Fibroblast of upper back skin (primary cell): ENCODE measurements at regions not wholly inside any gene's neighbourhood (a gene's known extent, or its start where the extent isn't known, plus 50 kb on each side); places are given as distances from the start of the nearest gene placed in this dataset.

Experiments used
- DNase-seq: peaks from one replicate; pipeline ENCODE4 v3.0.0-alpha.2; 2013

DNA sequence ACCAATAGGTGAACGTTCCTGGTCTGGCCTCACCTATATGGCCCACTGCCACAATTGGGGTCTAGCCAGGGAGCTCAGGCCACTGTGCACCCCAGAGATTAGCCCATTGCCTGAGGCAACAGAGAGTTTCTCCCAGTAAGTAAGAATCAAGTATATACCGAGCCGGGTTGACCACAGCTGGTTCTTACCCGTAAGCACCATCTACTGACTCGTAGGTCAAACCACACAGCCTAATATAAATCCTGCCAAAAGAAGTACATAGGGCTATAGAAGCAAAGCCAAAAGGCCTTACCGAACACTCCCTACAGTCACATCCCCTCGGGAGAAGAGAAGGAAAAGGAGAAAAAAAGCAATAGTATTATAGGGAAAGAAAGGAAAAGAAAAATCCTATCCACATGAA is 463.6 kb upstream of the GJE1 start:
- DNase-seq = no peak

DNA sequence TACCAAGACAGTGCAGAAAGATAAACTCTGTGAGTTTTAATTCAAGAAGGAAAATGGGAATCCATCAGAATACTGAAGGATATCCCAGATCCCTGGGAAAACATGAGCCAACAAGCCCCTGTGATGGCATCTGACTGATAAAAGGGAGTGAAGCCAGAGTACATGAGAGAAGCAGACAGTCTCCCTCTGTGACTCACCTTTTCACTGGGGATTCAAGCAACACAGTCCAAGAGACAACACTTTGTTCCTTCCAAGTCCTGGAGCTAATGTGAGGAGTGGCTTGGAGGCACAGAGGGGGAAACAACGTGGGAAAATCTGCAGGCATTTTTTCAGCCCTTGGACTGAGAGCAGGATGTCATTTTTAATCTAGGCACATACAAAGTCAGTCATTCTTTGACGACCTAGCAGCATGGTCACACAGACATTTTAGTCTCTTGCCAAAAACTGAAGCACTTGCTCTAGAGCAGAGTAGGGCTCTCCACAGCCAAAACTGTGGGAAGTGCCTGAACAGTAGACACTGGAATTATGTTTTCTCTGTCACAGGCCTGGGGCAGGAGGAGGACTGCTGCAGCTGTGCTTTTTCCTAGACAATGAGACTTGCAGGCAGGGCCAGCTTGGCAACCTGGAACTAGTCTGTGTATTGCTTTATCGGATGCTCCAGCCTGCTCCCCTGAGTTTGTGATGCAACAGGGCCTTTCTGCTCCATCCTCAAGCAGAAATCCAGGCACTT is 465.0 kb upstream of the GJE1 start:
- peak; percentile 46 for DNase-seq

DNA sequence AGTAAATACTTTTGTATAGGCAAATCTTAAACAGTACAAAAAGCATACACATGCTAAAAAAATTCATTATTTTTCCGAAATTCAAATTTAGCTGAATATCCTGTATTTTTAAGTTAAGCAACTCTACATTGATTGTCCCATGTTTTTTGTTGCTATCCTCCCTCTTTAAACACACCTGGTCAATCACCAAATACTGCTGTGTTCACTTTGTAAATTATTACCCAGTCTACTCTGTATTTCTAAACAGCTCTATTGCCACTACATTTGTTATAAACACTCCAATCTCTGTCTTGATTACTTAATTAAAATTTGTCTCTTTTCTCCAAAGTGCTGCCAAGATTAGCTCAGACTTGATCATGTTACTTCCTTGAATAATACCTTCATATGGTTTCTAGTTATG is 466.5 kb upstream of the GJE1 start:
- no peak for DNase-seq

DNA sequence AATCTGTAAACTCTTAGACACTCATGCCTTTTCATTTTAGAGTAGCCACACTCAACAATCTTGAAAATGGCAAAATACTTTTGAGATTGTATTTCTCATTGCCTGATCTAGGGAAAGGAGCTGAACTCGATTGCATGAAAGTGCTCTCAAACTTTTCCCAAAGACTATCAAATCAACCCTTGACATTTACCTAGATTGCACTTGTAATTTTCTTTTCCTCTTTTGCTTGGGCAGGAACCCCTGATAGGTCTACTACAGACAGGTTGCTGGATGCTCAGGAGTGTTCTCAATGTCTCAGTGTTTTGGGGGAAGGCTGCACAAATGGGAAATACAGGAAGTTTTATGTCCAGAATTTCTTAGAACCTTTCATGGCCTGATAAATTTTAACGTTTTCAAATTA is 468.0 kb upstream of the GJE1 start:
- no peak for DNase-seq

DNA sequence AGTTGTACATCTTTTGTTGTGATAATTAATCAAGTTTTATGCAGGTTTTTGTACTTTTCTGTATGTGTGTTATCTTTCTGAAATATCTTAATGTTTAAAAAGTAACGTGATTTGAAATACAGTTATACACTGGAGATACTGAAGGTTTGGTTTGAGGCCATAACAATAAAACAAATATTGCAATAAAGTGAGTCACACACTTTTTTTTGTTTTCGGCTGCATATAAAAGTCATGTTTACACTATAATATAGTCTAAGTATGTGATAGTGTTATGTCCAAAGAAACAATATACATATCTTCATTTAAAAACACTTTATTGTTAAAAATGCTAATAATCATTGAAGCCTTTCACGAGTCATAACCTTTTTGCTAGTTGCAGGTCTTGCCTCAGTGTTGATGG is 473.1 kb upstream of the GJE1 start:
- no peak for DNase-seq

DNA sequence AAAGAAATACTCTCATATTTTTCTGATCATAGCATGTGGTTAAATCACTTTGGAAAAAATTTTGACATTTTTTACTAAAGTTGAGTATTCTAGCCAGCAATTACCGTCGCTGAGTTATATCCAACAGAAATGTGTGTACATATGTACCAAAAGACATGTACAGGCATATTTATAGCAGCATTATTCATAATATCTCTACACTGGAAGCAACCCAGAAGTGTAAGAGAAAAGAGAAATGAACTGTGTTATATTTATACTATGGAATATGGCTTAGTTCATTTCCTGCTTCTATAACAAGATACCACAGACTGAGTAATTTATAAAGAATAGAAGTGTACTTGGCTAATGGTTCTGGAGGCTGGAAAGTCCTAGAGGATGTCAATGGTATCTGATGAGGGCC is 474.0 kb upstream of the GJE1 start:
- DNase-seq = peak; percentile 6

DNA sequence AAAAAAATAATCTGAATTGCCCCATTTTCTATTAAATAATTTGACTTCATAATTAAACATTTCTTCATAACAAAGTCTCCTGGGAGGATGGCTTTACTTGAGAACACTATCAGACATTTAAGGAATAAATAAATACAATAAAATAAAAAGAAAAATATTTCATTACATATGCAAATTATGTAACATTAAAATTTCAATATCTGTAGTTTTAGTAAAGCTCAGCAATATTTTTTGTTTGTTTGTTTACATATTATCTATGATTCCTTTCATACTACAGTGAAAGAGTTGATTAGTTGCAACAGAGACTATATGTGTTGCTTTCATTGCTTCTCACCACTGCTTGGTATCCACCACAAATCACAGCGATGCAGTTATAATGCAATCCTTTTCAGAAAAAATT is 474.9 kb upstream of the GJE1 start:
- no peak for DNase-seq

DNA sequence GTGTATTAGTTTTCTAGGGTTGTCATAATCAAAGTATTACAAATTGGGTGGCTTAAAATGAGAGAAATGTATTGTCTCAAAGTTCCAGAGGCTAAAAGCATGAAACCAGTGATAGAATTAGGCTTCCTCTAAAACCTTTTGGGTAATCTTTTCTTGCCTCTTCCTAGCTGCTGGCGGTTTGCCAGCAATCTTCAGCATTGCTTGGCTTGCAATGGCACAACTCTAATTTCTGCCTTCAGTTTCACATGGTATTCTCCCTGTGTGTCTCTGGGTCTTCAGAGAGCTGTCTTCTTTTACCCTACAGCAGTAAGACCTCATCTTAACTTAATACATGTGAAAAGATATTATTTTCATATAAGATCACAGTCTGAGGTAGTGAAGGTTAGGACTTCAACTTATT is 479.1 kb upstream of the GJE1 start:
- no peak for DNase-seq

DNA sequence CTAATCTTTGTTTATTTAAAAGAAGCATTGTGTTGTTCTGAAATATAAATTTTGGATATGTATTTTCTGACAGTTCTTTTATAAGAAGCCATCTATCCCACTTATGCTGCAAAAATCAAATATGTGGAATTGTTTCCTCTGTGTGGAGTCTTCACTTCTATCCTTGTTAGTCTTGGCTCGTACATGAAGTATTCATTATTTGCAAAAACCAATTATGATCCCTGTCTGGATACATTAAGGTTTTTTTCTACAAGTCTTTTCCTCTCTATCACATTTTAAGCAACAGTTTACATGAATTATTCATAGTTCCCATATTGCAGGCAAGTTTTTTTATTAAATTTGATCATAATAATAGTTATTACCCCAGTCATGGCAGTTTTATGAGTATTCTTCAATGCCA is 490.8 kb upstream of the GJE1 start:
- no peak for DNase-seq

DNA sequence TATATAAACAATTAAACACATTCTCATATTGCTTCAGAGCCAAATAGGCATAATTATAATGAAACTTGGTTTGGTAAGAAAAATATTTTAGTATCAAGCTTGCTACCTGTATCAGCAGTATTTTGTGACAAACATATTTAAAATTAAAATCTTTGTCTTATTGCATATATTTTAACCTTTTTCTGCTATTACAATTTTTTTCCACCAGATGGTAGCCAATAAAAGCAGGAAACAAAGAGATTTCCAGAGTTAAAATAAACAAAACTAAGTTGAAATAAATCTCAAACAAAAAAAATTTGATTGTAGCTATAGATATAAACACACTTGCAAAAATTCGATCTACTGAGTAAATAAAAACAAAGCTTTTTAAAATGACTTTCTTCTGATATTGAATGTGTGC is 491.3 kb upstream of the GJE1 start:
- no peak for DNase-seq

DNA sequence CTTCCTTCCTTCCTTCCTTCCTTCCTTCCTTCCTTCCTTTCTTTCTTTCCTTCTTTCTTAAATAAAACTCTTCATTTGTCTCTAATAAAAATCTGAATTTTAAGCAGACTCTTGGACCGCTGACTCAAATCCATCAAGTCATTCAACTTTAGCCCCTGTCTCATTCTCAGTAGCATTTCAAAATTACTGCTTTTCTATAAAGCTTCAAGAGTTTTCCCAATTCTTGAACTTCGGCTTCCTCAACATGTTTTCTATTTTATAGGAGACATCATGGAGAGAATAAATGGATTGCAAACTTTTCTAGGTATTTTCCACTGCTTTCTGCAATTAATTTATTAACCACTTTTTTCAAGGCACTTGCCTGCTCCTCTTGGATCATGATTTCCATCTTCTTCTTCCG is 497.1 kb upstream of the GJE1 start:
- no peak for DNase-seq

DNA sequence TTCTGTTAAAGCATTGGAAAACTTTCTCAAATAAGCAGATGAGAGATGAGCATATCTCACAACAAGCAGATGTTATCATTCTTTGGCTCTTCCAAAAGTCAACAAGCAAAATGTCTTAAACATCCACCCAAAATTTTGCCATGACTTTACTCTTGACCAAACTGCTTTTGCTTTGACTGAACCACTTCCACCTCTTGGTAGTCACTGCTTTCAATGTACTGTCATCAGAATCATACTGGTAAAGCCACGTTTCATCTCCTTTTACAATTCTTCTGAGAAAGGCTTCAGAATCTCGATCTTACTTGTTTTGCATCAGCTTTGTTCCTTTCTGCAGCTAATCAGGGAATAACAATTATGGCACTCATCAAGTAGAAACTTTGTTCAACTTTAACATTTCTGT is 498.5 kb upstream of the GJE1 start:
- no peak for DNase-seq

DNA sequence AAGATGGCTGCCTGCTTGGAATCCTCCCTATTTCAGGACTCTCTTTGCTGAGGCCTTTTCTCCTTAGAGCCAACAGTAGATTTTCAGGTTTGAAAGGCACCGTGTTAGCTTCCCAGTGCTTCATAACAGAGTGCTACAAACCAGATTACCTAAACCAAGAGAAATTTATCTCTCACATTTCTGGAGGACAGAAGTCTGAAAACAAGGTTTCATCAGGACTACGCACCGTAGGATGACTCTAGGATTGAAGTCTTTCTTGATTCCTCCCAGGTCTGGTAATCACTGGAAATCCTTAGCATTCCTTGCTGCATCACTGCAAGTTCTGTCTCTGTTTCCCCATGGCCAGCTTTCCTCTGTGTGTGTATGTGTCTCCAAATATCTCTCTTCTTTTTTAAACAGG is 508.4 kb upstream of the GJE1 start:
- DNase-seq = no peak

DNA sequence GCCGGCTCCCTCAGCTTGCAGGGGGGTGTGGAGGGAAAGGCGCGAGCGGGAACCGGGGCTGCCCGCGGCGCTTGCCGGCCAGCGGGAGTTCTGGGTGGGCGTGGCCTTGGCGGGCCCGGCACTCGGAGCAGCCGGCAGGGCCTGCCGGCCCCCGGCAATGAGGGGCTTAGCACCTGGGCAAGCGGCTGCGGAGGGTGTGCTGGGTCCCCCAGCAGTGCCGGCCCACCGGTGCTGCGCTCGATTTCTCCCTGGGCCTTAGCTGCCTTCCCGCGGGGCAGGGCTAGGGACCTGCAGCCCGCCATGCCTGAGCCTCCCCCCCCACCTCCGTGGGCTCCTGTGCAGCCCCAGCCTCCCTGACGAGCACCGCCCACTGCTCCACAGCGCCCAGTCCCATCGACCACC is 514.5 kb upstream of the GJE1 start:
- DNase-seq = no peak

DNA sequence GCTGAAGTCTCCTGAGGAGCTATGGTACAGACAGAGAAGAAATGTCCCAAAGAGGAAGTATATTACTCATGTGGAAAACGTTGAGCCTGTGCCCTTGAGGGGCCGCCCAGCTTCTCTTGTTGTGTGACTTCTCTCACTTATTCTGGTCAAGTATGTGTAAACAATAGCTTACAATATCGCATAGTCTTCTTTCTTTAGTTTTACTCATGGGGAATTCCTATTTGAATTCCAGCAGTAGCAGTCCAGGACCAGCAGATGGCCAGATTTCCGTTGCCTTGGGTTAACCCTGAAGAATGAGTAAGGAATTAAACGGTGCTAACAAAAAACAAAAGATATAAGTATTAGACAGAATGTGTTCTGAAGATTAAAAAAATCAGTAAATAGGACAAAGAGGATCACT is 522.0 kb upstream of the GJE1 start:
- peak; percentile 9 for DNase-seq

DNA sequence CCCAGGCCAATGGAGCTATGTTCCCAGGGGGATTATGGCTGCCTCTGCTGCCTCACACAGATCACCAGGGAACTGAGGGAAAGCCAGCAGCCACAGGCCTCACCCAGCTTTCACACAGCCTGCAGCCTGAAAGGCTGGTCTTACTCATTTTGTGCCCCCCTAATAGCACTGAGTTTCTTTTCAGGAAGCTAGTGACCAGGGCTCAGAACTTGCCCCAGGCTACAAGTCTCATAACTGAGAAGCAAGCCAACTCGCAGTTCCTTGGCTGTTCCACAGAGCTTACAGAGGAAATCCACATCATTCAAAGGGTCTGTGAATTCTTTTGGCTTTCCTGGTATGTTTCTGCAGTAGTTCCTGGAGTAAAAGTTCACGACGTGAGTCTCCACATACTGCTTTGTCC is 524.8 kb upstream of the GJE1 start:
- DNase-seq = no peak

DNA sequence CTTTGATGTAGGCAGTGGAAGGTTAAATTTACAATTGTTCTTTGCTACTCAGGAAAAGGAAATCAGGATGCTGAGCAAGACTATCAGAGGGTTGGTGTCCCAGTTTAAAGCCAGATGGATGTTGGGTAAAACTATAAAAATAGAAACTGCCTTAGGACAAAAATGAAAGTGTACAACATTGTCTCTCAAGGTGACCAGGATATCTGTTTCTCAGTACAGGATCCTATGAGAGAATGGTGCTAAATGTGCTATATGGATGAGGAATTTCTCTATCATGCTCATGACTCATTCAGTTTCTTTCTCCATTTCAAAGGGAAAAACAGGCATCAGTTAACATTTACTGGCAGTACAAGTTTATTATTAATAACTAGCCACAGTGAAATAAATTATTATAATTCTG is 534.2 kb upstream of the GJE1 start:
- peak; percentile 34 for DNase-seq

DNA sequence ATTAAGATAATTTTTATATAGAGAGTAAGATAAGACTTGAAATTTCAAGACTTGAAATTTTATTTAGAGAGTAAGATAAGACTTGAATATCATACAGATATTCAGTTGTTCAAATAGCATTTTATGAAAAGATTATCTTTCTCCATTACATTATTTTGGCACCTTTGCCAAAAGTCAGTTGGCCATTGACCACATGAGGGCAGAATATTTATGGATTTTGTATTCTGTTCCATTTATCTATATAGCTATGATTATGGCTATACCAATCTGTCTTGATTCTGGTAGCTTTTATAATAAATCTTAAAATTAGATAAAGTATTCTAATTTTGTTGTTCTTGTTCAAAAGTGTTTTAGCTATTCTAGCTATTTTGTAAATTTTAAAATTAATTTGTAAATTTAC is 537.9 kb upstream of the GJE1 start:
- no peak for DNase-seq

DNA sequence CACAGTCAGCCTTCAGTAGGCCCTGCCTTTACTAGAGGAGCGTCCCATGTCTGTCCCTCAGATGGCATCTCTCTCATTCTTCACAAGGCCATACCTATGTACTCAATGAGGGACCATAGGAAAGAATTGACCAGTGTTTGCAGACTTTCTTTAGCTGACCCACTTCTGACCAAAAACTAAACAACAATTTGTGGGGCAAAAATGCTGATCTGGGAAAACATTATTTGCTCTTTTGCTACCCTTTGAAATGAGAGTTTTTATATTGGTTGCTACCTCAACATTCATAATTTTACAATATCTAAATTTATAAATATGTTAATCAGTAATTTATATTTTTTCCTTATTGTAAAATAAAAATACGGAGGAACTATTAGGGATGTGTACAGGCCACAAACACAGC is 539.4 kb upstream of the GJE1 start:
- DNase-seq = no peak

DNA sequence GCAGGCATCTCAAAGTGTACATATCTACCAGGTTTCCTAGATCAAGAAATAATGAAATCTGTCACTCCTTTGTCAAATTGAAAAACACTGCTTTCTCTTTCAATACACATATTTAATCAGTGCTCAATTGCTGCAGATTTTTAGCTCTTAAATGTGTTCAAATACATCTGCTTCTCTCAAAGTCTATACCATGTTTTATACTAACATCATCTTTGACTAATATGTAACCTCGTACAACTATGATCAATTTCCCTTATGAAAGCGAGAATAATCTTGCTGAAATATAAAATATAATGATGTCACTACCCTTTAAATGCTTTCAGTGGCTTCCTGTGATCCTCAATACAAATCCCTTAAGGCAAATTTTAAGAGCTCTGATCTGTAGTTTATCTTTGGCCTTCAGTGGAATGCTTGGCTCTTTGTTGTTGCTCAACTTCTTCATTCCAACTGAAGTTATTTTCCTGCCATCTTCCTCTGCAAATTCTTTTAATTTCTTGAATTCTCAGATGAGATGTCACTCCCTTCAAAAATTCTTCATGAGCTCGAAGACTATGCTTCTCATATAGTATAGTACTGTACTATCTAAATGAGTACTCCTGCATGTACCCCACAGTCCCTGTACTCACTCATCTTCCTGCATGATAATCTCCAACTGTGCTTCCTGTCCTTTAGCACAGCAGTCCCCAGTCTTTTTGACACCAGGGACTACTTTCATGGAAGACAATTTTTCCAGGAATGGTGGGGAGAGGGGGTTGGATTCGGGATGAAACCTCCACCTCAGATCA is 545.1 kb upstream of the GJE1 start:
- peak; percentile 86 for DNase-seq

DNA sequence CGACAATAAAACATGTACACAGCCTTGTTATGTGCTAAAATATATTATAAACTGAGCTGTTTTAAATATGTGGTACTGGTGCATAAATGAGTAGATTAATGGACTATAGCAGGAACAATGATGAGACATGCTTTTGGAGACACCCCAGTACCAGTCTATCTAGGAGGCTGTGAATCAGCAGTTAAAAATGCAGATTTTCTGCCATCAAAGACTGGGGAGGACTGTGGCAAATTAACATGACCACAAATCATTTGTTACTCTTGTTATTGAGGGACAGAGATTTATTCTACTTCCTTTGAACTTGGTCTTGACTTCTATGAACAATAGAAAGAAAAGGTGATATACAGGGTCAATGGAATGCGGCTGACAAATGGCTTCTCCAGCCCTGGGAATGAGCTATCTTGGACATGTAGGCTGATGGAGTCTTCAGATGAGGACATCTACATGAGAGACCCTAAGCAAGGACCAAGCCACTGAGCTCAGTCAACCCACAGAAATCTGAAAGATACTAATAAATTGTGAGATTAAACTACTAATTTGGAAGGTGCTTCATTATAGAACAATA is 551.7 kb upstream of the GJE1 start:
- DNase-seq = peak; percentile 89

DNA sequence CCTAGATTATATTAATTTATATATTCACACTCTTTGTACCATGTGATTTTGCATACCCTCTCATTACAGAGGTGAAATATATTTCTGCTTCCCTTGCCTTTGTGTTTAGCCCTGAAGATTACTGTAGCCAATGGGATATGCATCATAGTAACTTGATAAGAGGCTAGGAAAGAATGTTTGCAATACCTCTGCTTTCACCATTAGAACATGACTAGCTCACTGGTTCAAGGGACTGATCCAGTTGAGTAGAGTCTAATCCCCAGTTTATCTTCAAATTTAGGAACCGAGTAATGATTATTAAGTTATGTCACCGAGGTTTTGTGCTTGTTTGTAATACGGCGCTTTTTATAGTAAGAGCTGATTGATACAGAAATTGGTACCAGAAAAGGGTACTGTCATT is 552.6 kb upstream of the GJE1 start:
- DNase-seq = no peak

DNA sequence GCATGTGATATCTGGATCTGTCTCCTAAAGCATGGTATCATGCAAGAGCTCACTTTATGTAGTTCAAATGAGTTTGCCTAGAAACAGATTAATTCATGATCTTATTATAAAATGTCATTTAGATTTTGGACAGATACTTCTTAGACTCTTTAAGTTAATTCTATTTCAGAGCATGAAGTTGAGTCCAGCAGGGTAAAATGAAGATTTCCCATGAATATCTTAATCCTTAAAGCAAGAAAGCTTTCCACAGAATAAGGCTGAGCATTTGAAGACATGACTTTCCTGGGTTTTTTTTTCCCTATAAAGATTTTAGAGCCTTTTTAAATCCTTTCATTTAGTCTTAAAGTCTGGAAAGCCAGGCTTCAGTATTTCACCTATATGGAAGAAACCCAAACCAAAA is 556.0 kb upstream of the GJE1 start:
- DNase-seq = peak; percentile 13
